ENCODE measurements at regions not wholly inside any gene's neighbourhood (a gene's known extent, or its start where the extent isn't known, plus 50 kb on each side); places are given as distances from the start of the nearest gene placed in this dataset.
"Not testable (repeated sequence)": the region's sequence is repeated elsewhere in the genome, so short reads cannot be mapped to it uniquely, and the experiment has no call there.

- no peak for DNase-seq (ENCODE audit: low spot score)
These were observed 142.3 kb upstream of the ITGA6 start for GRCh38 chr2:172285010-172285621.

DNA sequence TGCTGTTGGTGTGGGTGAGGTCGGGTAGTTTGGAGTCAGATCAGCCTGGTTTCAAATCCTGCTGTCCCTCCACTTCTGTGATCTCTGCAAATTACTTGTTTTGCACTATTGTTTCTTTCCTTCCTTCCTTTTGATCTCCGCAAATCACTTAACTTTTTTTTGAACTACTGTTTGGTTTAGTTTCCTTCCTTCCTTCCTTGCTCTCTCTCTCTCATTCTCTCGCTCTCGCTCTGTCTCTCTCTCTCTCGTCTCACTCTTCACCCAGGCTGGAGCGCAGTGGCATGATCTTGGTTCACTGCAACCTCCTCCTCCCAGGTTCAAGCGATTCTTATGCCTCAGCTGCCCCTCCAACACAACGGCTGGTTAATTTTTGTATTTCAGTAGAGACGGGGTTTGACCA, 141.6 kb upstream of the ITGA6 start:
- no peak for DNase-seq (ENCODE audit: low spot score)

DNA sequence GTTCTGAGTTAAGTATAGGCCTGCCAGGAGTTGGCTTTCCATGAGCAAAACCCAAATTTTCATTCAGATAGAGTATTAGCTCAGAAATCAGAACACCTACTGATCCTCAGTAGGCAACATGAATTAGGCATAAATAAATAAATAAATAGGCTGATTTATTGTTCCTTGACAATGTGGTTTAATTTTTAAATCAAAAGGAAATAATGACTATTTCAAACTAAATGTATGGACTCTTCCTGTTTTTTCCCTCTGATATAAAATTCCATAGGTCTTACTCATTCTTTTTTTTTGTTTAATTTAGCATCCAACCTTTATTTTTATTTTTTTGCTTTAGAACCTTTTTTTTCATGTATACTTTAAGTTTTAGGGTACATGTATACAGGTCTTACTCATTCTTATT, 140.2 kb upstream of the ITGA6 start:
- no peak for DNase-seq (ENCODE audit: low spot score)

DNA sequence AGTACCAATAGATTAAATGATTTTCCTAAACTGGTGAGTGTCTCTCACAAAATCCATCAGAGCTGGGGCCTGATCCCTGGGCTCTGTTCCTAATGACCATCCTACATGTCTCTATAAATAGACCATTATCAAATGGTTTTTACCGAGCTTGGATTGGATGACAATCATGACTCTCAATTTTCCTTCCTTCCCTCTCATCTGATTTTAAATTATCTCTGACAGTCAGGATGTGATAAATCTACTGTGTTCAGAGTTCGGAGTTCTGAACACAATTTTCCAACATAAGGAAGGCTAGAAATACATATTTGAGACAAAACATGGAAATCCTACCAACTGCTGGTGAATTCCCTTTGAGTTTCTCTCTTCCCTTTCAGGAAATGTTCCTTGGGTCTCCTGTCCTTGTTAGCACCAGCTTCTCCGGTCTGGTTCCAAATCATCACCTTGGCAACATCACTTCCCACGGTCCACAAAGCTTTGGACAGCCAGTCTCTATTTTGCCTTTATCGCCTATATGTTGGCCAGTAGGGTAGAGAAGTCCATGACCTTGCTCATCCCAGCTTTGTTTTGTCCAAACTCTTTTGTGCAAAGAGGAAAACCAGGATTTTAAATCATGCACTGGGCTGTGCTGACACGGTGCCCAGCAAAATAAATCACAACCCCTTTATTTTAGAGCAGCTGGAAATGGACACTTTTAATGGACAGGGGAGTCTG, 139.6 kb upstream of the ITGA6 start:
- no peak for DNase-seq (ENCODE audit: low spot score)

DNA sequence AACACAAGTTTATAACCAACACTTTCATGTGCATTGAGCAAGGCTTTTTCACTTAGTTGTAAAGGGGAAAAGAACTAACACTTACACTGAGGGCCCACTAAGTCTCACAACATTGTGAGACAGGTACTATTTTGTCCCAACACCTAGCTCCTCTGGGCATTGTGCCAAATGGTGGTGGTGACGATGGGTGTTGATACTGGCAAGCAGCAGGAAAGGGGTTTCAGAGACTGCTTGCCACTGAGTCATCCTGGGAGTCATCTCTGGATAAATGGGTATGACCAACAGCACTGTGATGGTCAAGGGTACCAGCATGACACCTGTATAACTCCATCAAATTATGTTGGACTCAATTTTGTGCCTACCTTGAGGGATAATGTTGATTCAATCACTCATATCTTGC, 138.8 kb upstream of the ITGA6 start:
- no peak for DNase-seq (ENCODE audit: low spot score)

- DNase-seq (ENCODE audit: low spot score): no peak
These were observed 133.4 kb upstream of the ITGA6 start for GRCh38 chr2:172293952-172294351.

DNA sequence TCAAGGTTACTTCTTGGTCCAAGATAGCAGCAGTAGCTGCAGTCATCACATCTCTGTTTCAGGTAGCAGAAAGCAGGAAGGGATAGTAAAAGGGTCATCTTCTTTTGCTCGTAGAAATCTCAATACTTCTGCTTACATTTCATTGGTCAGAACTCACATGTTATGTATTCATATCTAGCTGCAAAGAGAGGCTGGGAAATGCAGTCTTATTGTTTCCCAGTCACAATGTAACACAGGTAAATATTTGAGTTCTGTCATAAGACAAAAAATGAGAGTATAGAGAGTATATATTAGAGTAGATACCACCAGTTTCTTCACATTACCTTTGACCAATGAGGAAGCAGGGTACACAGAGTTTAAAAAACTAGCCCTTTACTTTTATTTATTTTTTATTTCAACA, 132.4 kb upstream of the ITGA6 start:
- no peak for DNase-seq (ENCODE audit: low spot score)

- no peak for DNase-seq (ENCODE audit: low spot score)
These were observed 131.7 kb upstream of the ITGA6 start for GRCh38 chr2:172295677-172296076.

DNA sequence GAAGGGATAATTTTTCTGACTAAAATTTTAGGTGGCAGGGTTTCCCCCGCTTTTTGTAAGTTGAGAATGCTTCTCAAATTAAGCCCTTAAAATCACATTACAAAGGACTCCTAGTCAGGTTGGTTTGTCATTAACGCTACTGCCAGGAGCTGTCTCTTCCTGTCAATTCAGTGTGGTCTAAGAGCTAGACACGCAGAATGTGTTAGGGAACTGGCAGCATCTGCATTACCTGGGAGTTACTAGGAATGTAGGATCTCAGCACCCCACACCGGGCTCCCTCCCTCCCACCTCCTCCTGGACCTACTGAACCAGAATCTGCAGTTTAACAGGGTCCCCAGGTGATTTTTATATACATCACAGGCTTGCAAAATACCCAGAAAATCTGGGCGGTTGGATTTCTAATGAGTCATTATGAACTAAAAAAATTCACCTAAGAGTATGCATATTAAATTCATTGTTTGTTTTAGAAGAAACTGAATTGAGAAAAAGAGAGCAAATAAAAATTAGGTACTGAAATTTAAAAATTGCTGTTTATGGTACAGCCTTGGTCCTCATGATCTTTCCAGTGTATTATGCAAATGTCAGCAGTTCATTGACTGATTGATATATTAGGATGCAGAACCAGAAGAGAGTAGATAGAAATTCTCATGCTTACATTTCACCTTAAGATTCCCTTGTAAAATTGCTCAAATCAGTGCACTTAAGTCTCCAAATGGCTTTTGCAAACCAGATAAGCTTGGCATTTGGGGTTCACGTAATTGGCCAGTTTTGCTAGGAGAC, 130.9 kb upstream of the ITGA6 start:
- DNase-seq (ENCODE audit: low spot score): no peak

- no peak for DNase-seq (ENCODE audit: low spot score)
These were observed 129.9 kb upstream of the ITGA6 start for GRCh38 chr2:172297531-172297930.

- no peak for DNase-seq (ENCODE audit: low spot score)
These were observed 129.4 kb upstream of the ITGA6 start for GRCh38 chr2:172297950-172298349.

- DNase-seq (ENCODE audit: low spot score): no peak
These were observed 127.6 kb upstream of the ITGA6 start for GRCh38 chr2:172299741-172300140.

GRCh38 chr2:172300851-172301250, 126.5 kb upstream of the ITGA6 start:
- no peak for DNase-seq (ENCODE audit: low spot score)

GRCh38 chr2:172305066-172305465, 122.3 kb upstream of the ITGA6 start:
- no peak for DNase-seq (ENCODE audit: low spot score)

DNA sequence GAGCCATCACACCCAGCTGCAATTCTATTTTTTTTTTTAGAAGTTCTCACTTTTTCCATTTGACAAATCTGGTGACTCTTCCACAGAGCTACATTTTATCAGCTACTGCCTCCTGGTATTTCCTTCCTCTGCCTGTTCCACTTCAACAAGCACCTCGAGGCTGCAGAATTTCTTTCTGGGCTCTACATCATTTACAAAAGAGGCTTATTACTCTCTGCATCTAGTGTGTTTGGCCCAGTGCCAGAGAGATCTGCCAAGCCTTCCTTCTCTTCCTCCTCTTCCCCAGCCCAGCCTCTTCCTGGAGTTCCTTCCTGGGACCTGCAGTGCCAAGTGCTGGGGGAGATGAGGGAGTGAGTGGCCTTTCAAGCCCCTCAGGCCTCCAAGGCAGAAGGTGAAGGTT, 119.6 kb upstream of the ITGA6 start:
- DNase-seq (ENCODE audit: low spot score): no peak

GRCh38 chr2:172308253-172308935, 119.0 kb upstream of the ITGA6 start:
- no peak for DNase-seq (ENCODE audit: low spot score)

- DNase-seq (ENCODE audit: low spot score): no peak
These were observed 115.5 kb upstream of the ITGA6 start for GRCh38 chr2:172311921-172312345.

DNA sequence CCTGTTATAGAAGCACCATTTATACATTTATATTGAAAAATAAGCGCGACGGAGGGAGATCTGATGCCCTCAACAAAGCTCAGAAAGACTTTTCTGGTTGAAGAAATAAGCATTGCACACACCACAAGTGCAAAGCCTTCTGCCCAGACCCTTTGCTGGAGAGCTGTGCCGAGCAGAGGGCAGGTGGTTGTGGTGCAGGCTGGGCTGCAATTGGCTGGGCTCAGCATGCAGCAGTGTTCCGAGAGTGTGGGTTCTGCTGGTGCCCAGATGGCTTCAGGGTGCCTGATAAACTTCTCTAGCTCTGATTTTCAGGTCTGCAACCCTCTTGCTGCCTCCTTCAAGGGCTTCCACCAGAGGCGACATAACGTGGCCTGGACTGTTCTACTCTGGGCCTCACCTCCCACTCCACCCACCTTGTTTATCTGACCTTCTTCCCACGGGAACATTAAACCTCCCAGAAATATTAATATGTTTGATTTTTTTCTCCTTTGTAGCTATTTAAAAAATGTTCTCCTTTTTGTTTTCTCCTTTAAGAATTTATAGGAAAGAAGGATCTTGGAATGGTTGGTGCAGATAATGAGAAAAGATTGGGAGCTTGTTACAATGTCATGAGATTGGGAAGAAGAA, 113.6 kb upstream of the ITGA6 start:
- DNase-seq (ENCODE audit: low spot score): no peak

GRCh38 chr2:172315070-172315469, 112.3 kb upstream of the ITGA6 start:
- not testable (repeated sequence) for DNase-seq (ENCODE audit: low spot score)

- DNase-seq (ENCODE audit: low spot score): no peak
These were observed 105.3 kb upstream of the ITGA6 start for GRCh38 chr2:172322049-172322448.

DNA sequence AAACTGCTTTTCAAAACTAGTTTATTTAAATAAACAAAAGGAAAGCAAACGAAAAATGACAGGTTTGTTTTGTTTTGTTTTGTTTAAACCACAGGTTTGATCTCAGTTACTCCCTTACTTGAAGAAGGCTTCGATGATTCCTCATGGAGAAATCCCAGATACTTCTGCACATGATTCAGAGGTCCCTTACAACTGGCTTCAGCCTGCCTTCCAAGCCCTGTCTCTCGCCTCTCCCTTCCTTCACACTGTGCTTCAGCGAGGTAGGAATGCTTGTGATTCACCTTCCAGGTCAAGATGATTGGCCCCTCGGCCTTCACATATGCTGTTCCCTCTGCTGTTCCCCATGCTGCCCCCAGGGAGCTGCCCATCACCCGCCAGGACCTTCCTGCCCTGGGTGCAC, 104.1 kb upstream of the ITGA6 start:
- DNase-seq (ENCODE audit: low spot score): no peak

Measured in mesenteric fat pad (tissue), 1 donor.